A549 (cell line): ENCODE measurements at regions not wholly inside any gene's neighbourhood (a gene's known extent, or its start where the extent isn't known, plus 50 kb on each side); places are given as distances from the start of the nearest gene placed in this dataset.

ENCODE experiments used
- ATAC-seq, 2 experiments: fragments of 200-7000 bp in 1 of 2; fragments of >200 bp in 1 of 2; cut with Nextera tagmentation in 1 of 2; cut with Tn5 transposase in 1 of 2; 3 replicates each; pipeline versions ENCODE4 v1.8.0 to v1.9.1; 2018 to 2020; ENCODE audit warnings: mild to moderate bottlenecking in 1 of 2, moderate library complexity in 1 of 2
- CTCF ChIA-PET: fragments of 300-600 bp; sonication (Branson Sonifier 250); formaldehyde crosslinking; extraction: SDS; loops from one replicate; lab custom pipeline; 2021; ENCODE audit warnings: antibody characterized with exemption, inconsistent platforms; lab: Yijun Ruan, JAX
- POLR2A ChIA-PET: fragments of 350-600 bp; formaldehyde crosslinking; extraction: SDS; loops from one replicate; lab custom pipeline; 2021; ENCODE audit warnings: antibody characterized with exemption, inconsistent platforms; lab: Yijun Ruan, JAX
- DNase-seq, 2 experiments: peaks; one replicate each; pipeline versions ENCODE4 v3.0.0 to v3.0.0-alpha.2; 2011 to 2016; ENCODE audit warnings: low read depth in 1 of 2, low spot score in 1 of 2
- FAIRE-seq: peaks from 2 replicates; lab custom pipeline; 2011; peaks lifted over from hg19 to GRCh38; lab: Jason Lieb, UNC
- H3K27ac ChIP-seq, 2 experiments: fragments of >200 bp; sonication (Bioruptor Twin); formaldehyde crosslinking; 3 replicates each; pipeline ENCODE4 v1.5.1; 2016 to 2017
- H3K4me1 ChIP-seq: fragments of >200 bp; sonication (Bioruptor Twin); formaldehyde crosslinking; 3 replicates; pipeline ENCODE4 v1.6.1; 2016
- H3K4me2 ChIP-seq: fragments of >200 bp; sonication (Bioruptor Twin); formaldehyde crosslinking; 3 replicates; pipeline ENCODE4 v1.6.1; 2016
- H3K4me3 ChIP-seq: fragments of >200 bp; sonication (Bioruptor Twin); formaldehyde crosslinking; 3 replicates; pipeline ENCODE4 v1.5.1; 2016
- H3K9me3 ChIP-seq: fragments of >200 bp; sonication (Bioruptor Twin); formaldehyde crosslinking; 3 replicates; pipeline ENCODE4 v1.6.1; 2016
- CBX8 ChIP-seq: fragments of 200-600 bp; sonication (generic); IDR thresholded peaks from 2 replicates; pipeline ENCODE4 v1.6.1; 2016
- CHD2 ChIP-seq: fragments of 150-350 bp; IDR thresholded peaks from 2 replicates; pipeline ENCODE4 v1.6.1; 2014; ENCODE audit warnings: low read length; ENCODE audit not compliant: partially characterized antibody
- E2F6 ChIP-seq: IDR thresholded peaks from 2 replicates; pipeline ENCODE4 v1.6.1; 2012; ENCODE audit warnings: low read depth, borderline replicate concordance
- ELK1 ChIP-seq: fragments of 150-350 bp; IDR thresholded peaks from 2 replicates; pipeline ENCODE4 v1.6.1; 2014; ENCODE audit warnings: low read depth, mild to moderate bottlenecking, low read length
- FOSB ChIP-seq: fragments of 250-450 bp; sonication (Bioruptor Pico); IDR thresholded peaks from 2 replicates; pipeline ENCODE4 v1.5.0; 2020; ENCODE audit warnings: mild to moderate bottlenecking, moderate library complexity
- FOXS1 ChIP-seq: fragments of 250-450 bp; sonication (Bioruptor Pico); IDR thresholded peaks from 2 replicates; pipeline ENCODE4 v1.5.0; 2020; ENCODE audit warnings: mild to moderate bottlenecking, moderate library complexity
- GATA3 ChIP-seq: IDR thresholded peaks from 2 replicates; pipeline ENCODE4 v1.6.1; 2012; ENCODE audit warnings: borderline replicate concordance
- HES2 ChIP-seq: fragments of >200 bp; sonication (Bioruptor Twin); formaldehyde crosslinking; IDR thresholded peaks from 2 replicates; pipeline ENCODE4 v1.6.1; 2016
- HOXB5 ChIP-seq: fragments of 250-450 bp; sonication (Bioruptor Pico); IDR thresholded peaks from 2 replicates; pipeline ENCODE4 v1.5.0; 2020; ENCODE audit warnings: mild to moderate bottlenecking, moderate library complexity
- KDM1A ChIP-seq: fragments of 200-600 bp; sonication (generic); IDR thresholded peaks from 2 replicates; pipeline ENCODE4 v1.6.1; 2016; ENCODE audit warnings: low read depth, mild to moderate bottlenecking
- MAX ChIP-seq: IDR thresholded peaks from 2 replicates; pipeline ENCODE4 v1.6.1; 2012
- NFE2L2 ChIP-seq: fragments of 150-350 bp; conservative IDR thresholded peaks from 2 replicates; pipeline ENCODE4 v1.6.1; 2014; ENCODE audit warnings: low read length
- NPAS2 ChIP-seq: fragments of 250-450 bp; sonication (Bioruptor Pico); IDR thresholded peaks from 2 replicates; pipeline ENCODE4 v1.8.0; 2022; ENCODE audit warnings: mild to moderate bottlenecking, moderate library complexity, borderline replicate concordance
- NR3C1 ChIP-seq: fragments of >200 bp; sonication (Bioruptor Twin); formaldehyde crosslinking; IDR thresholded peaks from 3 replicates; pipeline ENCODE4 v1.6.1; 2017
- PBX3 ChIP-seq: IDR thresholded peaks from 2 replicates; pipeline ENCODE4 v1.6.1; 2012
- PHF8 ChIP-seq: fragments of 200-600 bp; sonication (generic); IDR thresholded peaks from 2 replicates; pipeline ENCODE4 v1.6.1; 2016; ENCODE audit warnings: low read depth, mild to moderate bottlenecking, antibody characterized with exemption, moderate library complexity, borderline replicate concordance
- POLR2A ChIP-seq: IDR thresholded peaks from 2 replicates; pipeline ENCODE4 v1.6.1; 2012; ENCODE audit warnings: mild to moderate bottlenecking, low read length
- RFX5 ChIP-seq: fragments of 450-650 bp; IDR thresholded peaks from 2 replicates; pipeline ENCODE4 v1.7.1; 2014; ENCODE audit warnings: antibody characterized with exemption, mild to moderate bottlenecking, moderate library complexity
- RNF2 ChIP-seq: fragments of 200-600 bp; sonication (generic); IDR thresholded peaks from 2 replicates; pipeline ENCODE4 v1.6.1; 2016; ENCODE audit warnings: low read depth, mild to moderate bottlenecking, antibody characterized with exemption, moderate library complexity, borderline replicate concordance
- TFCP2L1 ChIP-seq: fragments of 250-450 bp; sonication (Bioruptor Pico); IDR thresholded peaks from 2 replicates; pipeline ENCODE4 v1.5.0; 2021; ENCODE audit warnings: mild to moderate bottlenecking
- USF2 ChIP-seq: fragments of 450-650 bp; IDR thresholded peaks from 2 replicates; pipeline ENCODE4 v1.6.1; 2014; ENCODE audit warnings: antibody characterized with exemption
- ZC3H11A ChIP-seq: fragments of 450-650 bp; IDR thresholded peaks from 2 replicates; pipeline ENCODE4 v1.6.1; 2014; ENCODE audit warnings: antibody characterized with exemption, mild to moderate bottlenecking
- ZFP36 ChIP-seq: fragments of 450-650 bp; IDR thresholded peaks from 2 replicates; pipeline ENCODE4 v1.6.1; 2014; ENCODE audit warnings: borderline replicate concordance; ENCODE audit not compliant: partially characterized antibody
- WGBS: methylation state at CpG from one replicate; pipeline ENCODE4 v1.1.6; 2017; ENCODE audit errors: missing lambda C conversion rate; 5-methylcytosine and 5-hydroxymethylcytosine counted together

- FAIRE-seq (no peak), DNase-seq (no peak), ATAC-seq (no peak)
- H3K4me1 ChIP-seq, result no peaks in the 10 kb centered on the region
- no peak overlapping the region for H3K4me3 ChIP-seq
- H3K9me3 ChIP-seq, result no peaks in the 10 kb centered on the region
- H3K4me2 ChIP-seq, result no peak overlapping the region
- TF ChIP-seq NFE2L2 (no peak), FOXS1 (no peak), RFX5 (no peak), GATA3 (no peak), E2F6 (no peak), NR3C1 (no peak), FOSB (CRISPR knock-in tag) (no peak), PHF8 (no peak), ZC3H11A (no peak), HES2 (no peak), ELK1 (no peak), USF2 (no peak)
- POLR2A ChIA-PET, result no interaction called here
- 57% methylated on average over 3 of the region's 3 CpGs for WGBS
- H3K27ac ChIP-seq, result no peak overlapping the region
- CTCF ChIA-PET, result no interaction called here
Measured at GRCh38 chr6:118401325-118401975, 146.6 kb upstream of the PLN start.

- FAIRE-seq (no peak), DNase-seq (no peak), ATAC-seq (no peak)
- no peak overlapping the region for H3K27ac ChIP-seq
- no peaks in the 10 kb centered on the region for H3K9me3 ChIP-seq
- ChIA-PET POLR2A (no interaction called here), CTCF (no interaction called here)
- H3K4me3 ChIP-seq, result no peak overlapping the region
- TF ChIP-seq MAX, result no peak
- no peak for TF ChIP-seq PBX3
- TF ChIP-seq PHF8, result no peak
- no peak for TF ChIP-seq ZFP36
- no peak for TF ChIP-seq KDM1A
- TF ChIP-seq RNF2, result no peak
- TF ChIP-seq NFE2L2, result no peak
- TF ChIP-seq FOSB (CRISPR knock-in tag), result no peak
- TF ChIP-seq HOXB5, result no peak
- TF ChIP-seq CHD2, result no peak
- TF ChIP-seq NPAS2, result no peak
- no peak for TF ChIP-seq POLR2A
- no peak for TF ChIP-seq CBX8
- no peak for TF ChIP-seq TFCP2L1 (CRISPR knock-in tag)
- H3K4me1 ChIP-seq, result no peaks in the 10 kb centered on the region
- no peak overlapping the region for H3K4me2 ChIP-seq
- 24% methylated on average over 3 of the region's 3 CpGs for WGBS
Measured at GRCh38 chr6:118403036-118403435, 145.1 kb upstream of the PLN start.
